Stomach smooth muscle (tissue), 2 donors: ENCODE measurements at regions not wholly inside any gene's neighbourhood (a gene's known extent, or its start where the extent isn't known, plus 50 kb on each side); places are given as distances from the start of the nearest gene placed in this dataset.
"Not testable (repeated sequence)": the region's sequence is repeated elsewhere in the genome, so short reads cannot be mapped to it uniquely, and the experiment has no call there.

Experiments
- H3K27ac ChIP-seq: one replicate; pipeline ENCODE4 v1.7.0; 2013; ENCODE audit warnings: mild to moderate bottlenecking, low read length, inconsistent platforms
- H3K27me3 ChIP-seq, 2 donors: one replicate each; pipeline ENCODE4 v1.7.0; 2013; ENCODE audit warnings: low read length in 2 of 2; ENCODE audit not compliant: insufficient read depth in 2 of 2, control insufficient read depth in 1 of 2
- H3K36me3 ChIP-seq, 2 donors: one replicate each; pipeline ENCODE4 v1.7.0; 2013; ENCODE audit warnings: low read length in 2 of 2; ENCODE audit not compliant: control insufficient read depth in 2 of 2, insufficient read depth in 2 of 2
- H3K4me1 ChIP-seq: one replicate; pipeline ENCODE4 v1.7.0; 2013; ENCODE audit warnings: low read length; ENCODE audit not compliant: control insufficient read depth, insufficient read depth
- H3K4me3 ChIP-seq, 2 donors: one replicate each; pipeline ENCODE4 v1.7.0; 2013; ENCODE audit warnings: low read length in 2 of 2
- H3K9ac ChIP-seq, 2 donors: one replicate each; pipeline ENCODE4 v1.7.0; 2013; ENCODE audit warnings: low read length in 2 of 2, mild to moderate bottlenecking in 1 of 2
- H3K9me3 ChIP-seq, 2 donors: one replicate each; pipeline ENCODE4 v1.7.0; 2013; ENCODE audit warnings: low read length in 2 of 2; ENCODE audit not compliant: control insufficient read depth in 2 of 2
- donor health status: healthy.
- donor health status: Pancreatic carcinoma.

- H3K27ac ChIP-seq, H3K4me1 ChIP-seq, H3K9me3 ChIP-seq, H3K4me3 ChIP-seq, H3K27me3 ChIP-seq, H3K9ac ChIP-seq, H3K36me3 ChIP-seq: not testable (repeated sequence)
Measured at GRCh38 chr14:71254091-71254719, 346.9 kb downstream of the PCNX1 start.

- no peak overlapping the region for H3K27ac ChIP-seq
- no peak overlapping the region for H3K4me3 ChIP-seq
- peaks cover 3 to 7% of the 10 kb centered on the region in 2 donors for H3K9me3 ChIP-seq
- no peaks in the 10 kb centered on the region for H3K27me3 ChIP-seq
- no peaks in the 10 kb centered on the region for H3K36me3 ChIP-seq
- no peaks in the 10 kb centered on the region for H3K4me1 ChIP-seq
- H3K9ac ChIP-seq, result no peak overlapping the region
Measured at GRCh38 chr14:71261206-71261605, 353.9 kb downstream of the PCNX1 start.

- no peak overlapping the region for H3K27ac ChIP-seq
- no peaks in the 10 kb centered on the region for H3K4me1 ChIP-seq
- no peak overlapping the region for H3K9ac ChIP-seq
- H3K4me3 ChIP-seq, result no peak overlapping the region
- H3K9me3 ChIP-seq, result peaks cover 3 to 7% of the 10 kb centered on the region in 2 donors
- H3K36me3 ChIP-seq, result no peaks in the 10 kb centered on the region
- no peaks in the 10 kb centered on the region for H3K27me3 ChIP-seq
Measured at GRCh38 chr14:71262441-71262840, 355.2 kb downstream of the PCNX1 start.

- Histone ChIP-seq H3K36me3 (no peaks in the 10 kb centered on the region), H3K4me3 (no peak overlapping the region), H3K27me3 (no peaks in the 10 kb centered on the region), H3K4me1 (no peaks in the 10 kb centered on the region), H3K9ac (no peak overlapping the region), H3K9me3 (peaks cover 3% of the 10 kb centered on the region in 2 donors), H3K27ac (no peak overlapping the region)
Measured at GRCh38 chr14:71264260-71264659, 357.0 kb downstream of the PCNX1 start.

GRCh38 chr14:71267007-71267513, 359.8 kb downstream of the PCNX1 start:
- H3K9me3 ChIP-seq, result no peaks in the 10 kb centered on the region
- no peak overlapping the region for H3K9ac ChIP-seq
- H3K27me3 ChIP-seq, result no peaks in the 10 kb centered on the region
- no peak overlapping the region for H3K4me3 ChIP-seq
- H3K36me3 ChIP-seq, result no peaks in the 10 kb centered on the region
- H3K4me1 ChIP-seq, result no peaks in the 10 kb centered on the region
- no peak overlapping the region for H3K27ac ChIP-seq

- no peak overlapping the region for H3K27ac ChIP-seq
- no peaks in the 10 kb centered on the region for H3K36me3 ChIP-seq
- H3K27me3 ChIP-seq, result no peaks in the 10 kb centered on the region
- H3K9ac ChIP-seq, result no peak overlapping the region
- H3K4me3 ChIP-seq, result peak overlapping the region in 1 of 2 donors; percentile 30
- no peaks in the 10 kb centered on the region for H3K9me3 ChIP-seq
- H3K4me1 ChIP-seq, result no peaks in the 10 kb centered on the region
Measured at GRCh38 chr14:71267691-71268090, 360.4 kb downstream of the PCNX1 start.

- Histone ChIP-seq H3K27me3 (no peaks in the 10 kb centered on the region), H3K36me3 (no peaks in the 10 kb centered on the region), H3K9me3 (no peaks in the 10 kb centered on the region), H3K27ac (no peak overlapping the region), H3K9ac (no peak overlapping the region), H3K4me3 (no peak overlapping the region), H3K4me1 (no peaks in the 10 kb centered on the region)
Measured at GRCh38 chr14:71270111-71270510, 362.9 kb downstream of the PCNX1 start.

GRCh38 chr14:71271166-71271945, 364.1 kb downstream of the PCNX1 start:
- H3K4me3 ChIP-seq, result no peak overlapping the region
- H3K4me1 ChIP-seq, result no peaks in the 10 kb centered on the region
- H3K36me3 ChIP-seq, result no peaks in the 10 kb centered on the region
- no peak overlapping the region for H3K27ac ChIP-seq
- no peak overlapping the region for H3K9ac ChIP-seq
- H3K9me3 ChIP-seq, result no peaks in the 10 kb centered on the region
- H3K27me3 ChIP-seq, result no peaks in the 10 kb centered on the region

- Histone ChIP-seq H3K4me1 (no peaks in the 10 kb centered on the region), H3K27me3 (no peaks in the 10 kb centered on the region), H3K9me3 (no peaks in the 10 kb centered on the region), H3K9ac (no peak overlapping the region), H3K4me3 (no peak overlapping the region), H3K36me3 (no peaks in the 10 kb centered on the region), H3K27ac (no peak overlapping the region)
Measured at GRCh38 chr14:71273366-71273765, 366.1 kb downstream of the PCNX1 start.

- H3K9ac ChIP-seq, result no peak overlapping the region
- no peaks in the 10 kb centered on the region for H3K4me1 ChIP-seq
- H3K27me3 ChIP-seq, result no peaks in the 10 kb centered on the region
- no peak overlapping the region for H3K4me3 ChIP-seq
- no peaks in the 10 kb centered on the region for H3K36me3 ChIP-seq
- peaks cover 0 to 4% of the 10 kb centered on the region in 2 donors for H3K9me3 ChIP-seq
- H3K27ac ChIP-seq, result no peak overlapping the region
Measured at GRCh38 chr14:71284048-71284447, 376.8 kb downstream of the PCNX1 start.

GRCh38 chr14:71286126-71286525, 378.9 kb downstream of the PCNX1 start:
- Histone ChIP-seq H3K36me3 (no peaks in the 10 kb centered on the region), H3K9ac (no peak overlapping the region), H3K27ac (no peak overlapping the region), H3K9me3 (peaks cover 0 to 4% of the 10 kb centered on the region in 2 donors), H3K4me1 (peaks cover 2% of the 10 kb centered on the region), H3K27me3 (no peaks in the 10 kb centered on the region), H3K4me3 (no peak overlapping the region)
